Thyroid gland (tissue), 4 donors: ENCODE measurements at regions not wholly inside any gene's neighbourhood (a gene's known extent, or its start where the extent isn't known, plus 50 kb on each side); places are given as distances from the start of the nearest gene placed in this dataset.
"Not testable (repeated sequence)": the region's sequence is repeated elsewhere in the genome, so short reads cannot be mapped to it uniquely, and the experiment has no call there.

ENCODE experiments used
- DNase-seq, 2 donors: peaks; one replicate each; pipeline ENCODE4 v3.0.0-alpha.2; 2019
- H3K27ac ChIP-seq, 3 donors: fragments of 200-600 bp; sonication (generic); 1 replicate in 2 of 3; 2 replicates in 1 of 3; pipeline ENCODE4 v1.5.1; 2016 to 2019; ENCODE audit warnings: mild to moderate bottlenecking in 1 of 3, moderate library complexity in 1 of 3
- H3K27me3 ChIP-seq: fragments of 200-600 bp; sonication (generic); one replicate; pipeline ENCODE4 v1.5.1; 2019
- H3K36me3 ChIP-seq, 2 donors: fragments of 200-600 bp; sonication (generic); one replicate each; pipeline ENCODE4 v1.5.1; 2016 to 2019
- H3K4me1 ChIP-seq, 2 donors: fragments of 200-600 bp; sonication (generic); one replicate each; pipeline ENCODE4 v1.5.1; 2017 to 2019
- H3K4me3 ChIP-seq, 3 donors: fragments of 200-600 bp; sonication (generic); replicated peaks in 1 of 3; 1 replicate in 2 of 3; 2 replicates in 1 of 3; pipeline ENCODE4 v1.5.1; 2016; ENCODE audit warnings: mild to moderate bottlenecking in 1 of 3
- H3K9me3 ChIP-seq: fragments of 200-600 bp; sonication (generic); one replicate; pipeline ENCODE4 v1.5.1; 2017
- CTCF ChIP-seq, 6 experiments: fragments of 200-600 bp in 3 of 6; fragments of 450-650 bp in 3 of 6; sonication (generic) in 3 of 6; IDR thresholded peaks; one replicate each; pipeline ENCODE4 v1.5.1; 2016 to 2019; ENCODE audit warnings: antibody characterized with exemption in 6 of 6, mild to moderate bottlenecking in 2 of 6, inconsistent platforms in 1 of 6, moderate library complexity in 1 of 6
- POLR2A ChIP-seq, 2 donors: fragments of 450-650 bp; IDR thresholded peaks; one replicate each; pipeline ENCODE4 v1.6.1; 2017; ENCODE audit warnings: antibody characterized with exemption in 2 of 2, mild to moderate bottlenecking in 2 of 2, moderate library complexity in 1 of 2
- WGBS, 2 donors: methylation state at CpG; one replicate each; pipeline ENCODE4 v1.1.5; 2017; 5-methylcytosine and 5-hydroxymethylcytosine counted together
- intact Hi-C: fragments of 100-400 bp; cut with DNase I; formaldehyde crosslinking; loops from one replicate; pipeline ENCODE4 v1.15.1; 2023

DNA sequence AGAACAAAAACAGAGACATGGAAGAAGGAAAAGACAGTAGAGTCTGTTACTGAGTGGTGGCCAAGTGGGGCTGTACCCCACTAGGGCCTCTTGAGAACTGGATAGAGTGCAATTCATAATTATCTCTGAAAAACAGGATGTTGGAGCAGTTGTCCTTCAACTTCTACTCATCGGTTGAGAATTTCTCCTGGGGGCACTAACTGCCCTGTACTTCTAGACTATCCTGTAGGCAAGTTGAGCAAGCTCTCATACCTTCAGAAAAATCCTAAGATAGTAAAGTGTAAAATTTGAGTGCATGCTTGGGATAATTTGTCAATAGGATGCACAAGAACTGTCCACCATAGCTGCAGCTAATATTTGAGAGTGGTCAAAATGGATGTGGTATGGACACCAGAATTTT lies 179.7 kb upstream of the CNKSR2 start:
- Histone ChIP-seq H3K4me1 (no peaks in the 10 kb centered on the region), H3K4me3 (no peak overlapping the region), H3K9me3 (no peaks in the 10 kb centered on the region), H3K36me3 (no peaks in the 10 kb centered on the region), H3K27ac (no peak overlapping the region), H3K27me3 (no peaks in the 10 kb centered on the region)
- TF ChIP-seq CTCF (IDR thresholded peaks at IDR 0.05), result no peak
- no peak for TF ChIP-seq POLR2A (IDR thresholded peaks at IDR 0.05)
- 64 to 85% methylated on average over 1 of the region's 1 CpG for WGBS, 2 donors
- DNase-seq, result no peak
- intact Hi-C loops, result no loop called here

DNA sequence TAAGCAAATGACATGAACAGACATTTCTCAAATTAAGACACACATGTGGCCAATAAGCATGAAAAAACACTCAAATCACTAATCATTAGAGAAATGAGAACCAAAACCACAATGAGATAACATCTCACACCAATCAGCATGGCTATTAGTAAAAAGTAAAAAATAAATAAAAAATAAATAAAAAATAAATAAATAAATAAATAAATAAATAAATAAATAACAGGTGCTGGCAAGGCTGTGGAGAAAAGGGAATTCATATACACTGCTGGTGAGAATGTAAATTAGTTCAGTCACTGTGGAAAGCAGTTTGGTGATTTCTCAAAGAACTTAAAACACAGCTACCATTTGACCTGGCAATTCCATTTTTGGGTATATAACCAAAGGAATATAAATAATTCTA lies 167.1 kb upstream of the CNKSR2 start:
- Histone ChIP-seq H3K4me3 (no peak overlapping the region), H3K36me3 (no peaks in the 10 kb centered on the region), H3K4me1 (no peaks in the 10 kb centered on the region), H3K9me3 (no peaks in the 10 kb centered on the region), H3K27ac (no peak overlapping the region), H3K27me3 (no peaks in the 10 kb centered on the region)
- no peak for DNase-seq
- TF ChIP-seq CTCF (IDR thresholded peaks at IDR 0.05) (no peak), POLR2A (IDR thresholded peaks at IDR 0.05) (no peak)
- intact Hi-C loops, result no loop called here

DNA sequence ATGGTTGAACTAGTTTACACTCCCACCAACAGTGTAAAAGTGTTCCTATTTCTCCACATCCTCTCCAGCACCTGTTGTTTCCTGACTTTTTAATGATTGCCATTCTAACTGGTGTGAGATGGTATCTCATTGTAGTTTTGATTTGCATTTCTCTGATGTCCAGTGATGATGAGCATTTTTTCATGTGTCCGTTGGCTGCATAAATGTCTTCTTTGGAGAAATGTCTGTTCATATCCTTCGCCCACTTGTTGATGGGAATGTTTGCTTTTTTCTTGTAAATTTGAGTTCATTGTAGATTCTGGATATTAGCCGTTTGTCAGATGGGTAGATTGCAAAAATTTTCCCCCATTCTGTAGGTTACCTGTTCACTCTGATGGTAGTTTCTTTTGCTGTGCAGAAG lies 155.0 kb upstream of the CNKSR2 start:
- H3K27ac ChIP-seq, DNase-seq, H3K9me3 ChIP-seq, H3K27me3 ChIP-seq, H3K4me3 ChIP-seq, H3K36me3 ChIP-seq, intact Hi-C loops, H3K4me1 ChIP-seq: not testable (repeated sequence)
- 87% methylated on average over 3 of the region's 3 CpGs for WGBS, 2 donors

- Histone ChIP-seq H3K4me3 (no peak overlapping the region), H3K27me3 (no peaks in the 10 kb centered on the region), H3K36me3 (no peaks in the 10 kb centered on the region), H3K9me3 (no peaks in the 10 kb centered on the region), H3K27ac (no peak overlapping the region), H3K4me1 (no peaks in the 10 kb centered on the region)
- no peak for DNase-seq
- WGBS, 2 donors, result 94 to 95% methylated on average over 1 of the region's 1 CpG
- intact Hi-C loops, result no loop called here
- TF ChIP-seq POLR2A (IDR thresholded peaks at IDR 0.05), result no peak
Measured at GRCh38 chrX:21225643-21226042, 148.6 kb upstream of the CNKSR2 start.

- intact Hi-C loops, result not testable (repeated sequence)
- 87 to 88% methylated on average over 3 of the region's 3 CpGs for WGBS, 2 donors
Measured at GRCh38 chrX:21228974-21229373, 145.2 kb upstream of the CNKSR2 start.

GRCh38 chrX:21255032-21255618 lies 119.1 kb upstream of the CNKSR2 start:
- no peak for DNase-seq
- H3K27me3 ChIP-seq, result no peaks in the 10 kb centered on the region
- no peak overlapping the region for H3K27ac ChIP-seq
- TF ChIP-seq POLR2A (IDR thresholded peaks at IDR 0.05), result no peak
- TF ChIP-seq CTCF (IDR thresholded peaks at IDR 0.05), result no peak
- H3K4me1 ChIP-seq, result no peaks in the 10 kb centered on the region
- H3K36me3 ChIP-seq, result no peaks in the 10 kb centered on the region
- 66 to 78% methylated on average over 3 of the region's 3 CpGs for WGBS, 2 donors
- no peak overlapping the region for H3K4me3 ChIP-seq
- no peaks in the 10 kb centered on the region for H3K9me3 ChIP-seq
- intact Hi-C loops, result no loop called here

More at GRCh38 chrX:21228974-21229373, 145.2 kb upstream of the CNKSR2 start:
- not testable (repeated sequence) for H3K27ac ChIP-seq, H3K4me1 ChIP-seq, H3K27me3 ChIP-seq, H3K4me3 ChIP-seq, DNase-seq, H3K9me3 ChIP-seq, H3K36me3 ChIP-seq

DNA sequence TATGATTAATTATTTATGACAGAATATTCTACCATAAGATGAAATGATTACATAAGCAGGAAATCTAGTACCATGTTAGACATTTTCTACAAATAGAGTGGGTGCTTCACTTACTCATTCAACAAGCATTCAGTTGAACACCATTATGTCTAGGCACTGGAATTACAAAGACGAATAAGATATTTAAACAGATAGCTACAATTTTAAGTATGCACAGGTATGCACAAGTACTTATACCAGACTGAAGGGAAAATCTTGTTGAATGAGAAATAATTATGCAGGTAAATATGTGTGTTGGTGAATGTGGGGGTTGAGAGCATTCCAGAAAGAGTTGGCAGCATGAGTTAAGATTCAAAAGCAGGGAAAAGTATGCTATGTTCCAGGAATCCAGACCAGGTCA lies 107.3 kb upstream of the CNKSR2 start:
- 81 to 96% methylated on average over 1 of the region's 1 CpG for WGBS, 2 donors
- DNase-seq, result no peak
- Histone ChIP-seq H3K27me3 (no peaks in the 10 kb centered on the region), H3K4me3 (no peak overlapping the region), H3K9me3 (no peaks in the 10 kb centered on the region), H3K27ac (no peak overlapping the region), H3K4me1 (no peaks in the 10 kb centered on the region), H3K36me3 (no peaks in the 10 kb centered on the region)
- intact Hi-C loops, result no loop called here
- TF ChIP-seq CTCF (IDR thresholded peaks at IDR 0.05) (no peak), POLR2A (IDR thresholded peaks at IDR 0.05) (no peak)
